HG03045 (cell line): ENCODE measurements at regions not wholly inside any gene's neighbourhood (a gene's known extent, or its start where the extent isn't known, plus 50 kb on each side); places are given as distances from the start of the nearest gene placed in this dataset.

Experiments used
- ATAC-seq: cut with Tn5 transposase; IDR thresholded peaks from one replicate; pipeline ENCODE4 v1.9.1; 2021; ENCODE audit warnings: mild to moderate bottlenecking, moderate library complexity; ENCODE audit not compliant: unreplicated experiment

GRCh38 chr14:100638211-100638855, 51.1 kb upstream of the BEGAIN start:
- ATAC-seq, result no peak

GRCh38 chr14:100639280-100639679, 52.1 kb upstream of the BEGAIN start:
- ATAC-seq, result no peak

GRCh38 chr14:100640471-100641273, 53.5 kb upstream of the BEGAIN start:
- ATAC-seq, result no peak

- no peak for ATAC-seq
Measured at GRCh38 chr14:100641274-100641860, 54.1 kb upstream of the BEGAIN start.

GRCh38 chr14:100643426-100643825, 56.2 kb upstream of the BEGAIN start:
- ATAC-seq, result no peak

GRCh38 chr14:100644383-100644782, 57.2 kb upstream of the BEGAIN start:
- ATAC-seq, result no peak

- ATAC-seq, result no peak
Measured at GRCh38 chr14:100644784-100645183, 57.6 kb upstream of the BEGAIN start.

GRCh38 chr14:100645196-100645981, 58.2 kb upstream of the BEGAIN start:
- peak; percentile 50 for ATAC-seq

- ATAC-seq, result no peak
Measured at GRCh38 chr14:100645982-100646314, 58.7 kb upstream of the BEGAIN start.

- ATAC-seq, result no peak
Measured at GRCh38 chr14:100648474-100649172, 61.4 kb upstream of the BEGAIN start.

GRCh38 chr14:100649173-100649519, 61.9 kb upstream of the BEGAIN start:
- no peak for ATAC-seq

GRCh38 chr14:100651999-100652508, 64.8 kb upstream of the BEGAIN start:
- ATAC-seq, result no peak

GRCh38 chr14:100652744-100653143, 65.5 kb upstream of the BEGAIN start:
- no peak for ATAC-seq

GRCh38 chr14:100653409-100653808, 66.2 kb upstream of the BEGAIN start:
- no peak for ATAC-seq

- ATAC-seq, result no peak
Measured at GRCh38 chr14:100654025-100654813, 67.0 kb upstream of the BEGAIN start.

GRCh38 chr14:100654814-100655740, 67.9 kb upstream of the BEGAIN start:
- no peak for ATAC-seq

- ATAC-seq, result no peak
Measured at GRCh38 chr14:100655741-100656085, 68.5 kb upstream of the BEGAIN start.

GRCh38 chr14:100656996-100657395, 69.7 kb upstream of the DLK1 start:
- ATAC-seq, result no peak

GRCh38 chr14:100657780-100658179, 68.9 kb upstream of the DLK1 start:
- ATAC-seq, result no peak
